Stomach smooth muscle (tissue), 2 donors: ENCODE measurements at regions not wholly inside any gene's neighbourhood (a gene's known extent, or its start where the extent isn't known, plus 50 kb on each side); places are given as distances from the start of the nearest gene placed in this dataset.
"Not testable (repeated sequence)": the region's sequence is repeated elsewhere in the genome, so short reads cannot be mapped to it uniquely, and the experiment has no call there.

Source experiments
- H3K27ac ChIP-seq: one replicate; pipeline ENCODE4 v1.7.0; 2013; ENCODE audit warnings: mild to moderate bottlenecking, low read length, inconsistent platforms
- H3K27me3 ChIP-seq, 2 donors: one replicate each; pipeline ENCODE4 v1.7.0; 2013; ENCODE audit warnings: low read length in 2 of 2; ENCODE audit not compliant: insufficient read depth in 2 of 2, control insufficient read depth in 1 of 2
- H3K36me3 ChIP-seq, 2 donors: one replicate each; pipeline ENCODE4 v1.7.0; 2013; ENCODE audit warnings: low read length in 2 of 2; ENCODE audit not compliant: control insufficient read depth in 2 of 2, insufficient read depth in 2 of 2
- H3K4me1 ChIP-seq: one replicate; pipeline ENCODE4 v1.7.0; 2013; ENCODE audit warnings: low read length; ENCODE audit not compliant: control insufficient read depth, insufficient read depth
- H3K4me3 ChIP-seq, 2 donors: one replicate each; pipeline ENCODE4 v1.7.0; 2013; ENCODE audit warnings: low read length in 2 of 2
- H3K9ac ChIP-seq, 2 donors: one replicate each; pipeline ENCODE4 v1.7.0; 2013; ENCODE audit warnings: low read length in 2 of 2, mild to moderate bottlenecking in 1 of 2
- H3K9me3 ChIP-seq, 2 donors: one replicate each; pipeline ENCODE4 v1.7.0; 2013; ENCODE audit warnings: low read length in 2 of 2; ENCODE audit not compliant: control insufficient read depth in 2 of 2
- donor health status: healthy.
- donor health status: Pancreatic carcinoma.

- no peak overlapping the region for H3K9ac ChIP-seq
- peaks cover 2% of the 10 kb centered on the region for H3K4me1 ChIP-seq
- H3K27me3 ChIP-seq, result no peaks in the 10 kb centered on the region
- no peaks in the 10 kb centered on the region for H3K36me3 ChIP-seq
- no peak overlapping the region for H3K4me3 ChIP-seq
- no peaks in the 10 kb centered on the region for H3K9me3 ChIP-seq
- no peak overlapping the region for H3K27ac ChIP-seq
Observed at GRCh38 chr1:8228253-8228652, 89.7 kb upstream of the SLC45A1 start.

- H3K27me3 ChIP-seq, H3K9ac ChIP-seq, H3K36me3 ChIP-seq, H3K4me3 ChIP-seq, H3K4me1 ChIP-seq, H3K27ac ChIP-seq, H3K9me3 ChIP-seq: not testable (repeated sequence)
Observed at GRCh38 chr1:8227674-8228073, 90.2 kb upstream of the SLC45A1 start.

- Histone ChIP-seq H3K9me3 (no peaks in the 10 kb centered on the region), H3K27ac (no peak overlapping the region), H3K4me3 (no peak overlapping the region), H3K4me1 (peaks cover 2% of the 10 kb centered on the region), H3K9ac (no peak overlapping the region), H3K27me3 (no peaks in the 10 kb centered on the region), H3K36me3 (no peaks in the 10 kb centered on the region)
Observed at GRCh38 chr1:8226747-8227146, 91.2 kb upstream of the SLC45A1 start.

- not testable (repeated sequence) for H3K9ac ChIP-seq, H3K4me1 ChIP-seq, H3K27me3 ChIP-seq, H3K27ac ChIP-seq, H3K36me3 ChIP-seq, H3K4me3 ChIP-seq, H3K9me3 ChIP-seq
Observed at GRCh38 chr1:8226024-8226423, 91.9 kb upstream of the SLC45A1 start.

- Histone ChIP-seq H3K36me3 (no peaks in the 10 kb centered on the region), H3K9me3 (no peaks in the 10 kb centered on the region), H3K4me3 (no peak overlapping the region), H3K27me3 (no peaks in the 10 kb centered on the region), H3K4me1 (no peaks in the 10 kb centered on the region), H3K9ac (no peak overlapping the region), H3K27ac (no peak overlapping the region)
Observed at GRCh38 chr1:8223526-8223925, 94.4 kb upstream of the SLC45A1 start.

GRCh38 chr1:8222789-8223188 is 95.1 kb upstream of the SLC45A1 start:
- Histone ChIP-seq H3K9ac (no peak overlapping the region), H3K4me1 (peaks cover under 1% of the 10 kb centered on the region), H3K4me3 (no peak overlapping the region), H3K9me3 (no peaks in the 10 kb centered on the region), H3K27me3 (no peaks in the 10 kb centered on the region), H3K27ac (no peak overlapping the region), H3K36me3 (no peaks in the 10 kb centered on the region)

GRCh38 chr1:8219530-8219929 is 98.4 kb upstream of the SLC45A1 start:
- H3K27me3 ChIP-seq, result no peaks in the 10 kb centered on the region
- no peak overlapping the region for H3K4me3 ChIP-seq

GRCh38 chr1:8218351-8219092 is 99.4 kb upstream of the SLC45A1 start:
- H3K4me1 ChIP-seq, result peaks cover 24% of the 10 kb centered on the region
- peak overlapping the region; percentile 53 for H3K27ac ChIP-seq
- no peak overlapping the region for H3K4me3 ChIP-seq

More at GRCh38 chr1:8219530-8219929, 98.4 kb upstream of the SLC45A1 start:
- H3K9me3 ChIP-seq, result no peaks in the 10 kb centered on the region
- H3K4me1 ChIP-seq, result peaks cover 24% of the 10 kb centered on the region
- H3K36me3 ChIP-seq, result no peaks in the 10 kb centered on the region
- H3K9ac ChIP-seq, result no peak overlapping the region
- no peak overlapping the region for H3K27ac ChIP-seq

GRCh38 chr1:8217809-8218208 is 100.1 kb upstream of the SLC45A1 start:
- no peaks in the 10 kb centered on the region for H3K36me3 ChIP-seq
- H3K9me3 ChIP-seq, result no peaks in the 10 kb centered on the region
- peak overlapping the region; percentile 53 for H3K27ac ChIP-seq
- H3K4me3 ChIP-seq, result peak overlapping the region; percentile 66 to 69
- peaks cover 24% of the 10 kb centered on the region for H3K4me1 ChIP-seq
- peak overlapping the region; percentile 36 to 60 for H3K9ac ChIP-seq
- H3K27me3 ChIP-seq, result no peaks in the 10 kb centered on the region

More at GRCh38 chr1:8218351-8219092, 99.4 kb upstream of the SLC45A1 start:
- Histone ChIP-seq H3K9ac (no peak overlapping the region), H3K36me3 (no peaks in the 10 kb centered on the region), H3K27me3 (no peaks in the 10 kb centered on the region), H3K9me3 (no peaks in the 10 kb centered on the region)

GRCh38 chr1:8217011-8217711 is 100.8 kb upstream of the SLC45A1 start:
- peaks cover 24% of the 10 kb centered on the region for H3K4me1 ChIP-seq
- peak overlapping the region; percentile 55 to 60 for H3K9ac ChIP-seq
- H3K27ac ChIP-seq, result peak overlapping the region; percentile 55
- H3K9me3 ChIP-seq, result no peaks in the 10 kb centered on the region
- no peaks in the 10 kb centered on the region for H3K36me3 ChIP-seq
- H3K4me3 ChIP-seq, result peak overlapping the region; percentile 66 to 69
- H3K27me3 ChIP-seq, result no peaks in the 10 kb centered on the region

GRCh38 chr1:8216005-8216404 is 101.9 kb upstream of the SLC45A1 start:
- Histone ChIP-seq H3K27ac (peak overlapping the region; percentile 37), H3K27me3 (no peaks in the 10 kb centered on the region), H3K4me1 (peaks cover 25% of the 10 kb centered on the region), H3K9me3 (no peaks in the 10 kb centered on the region), H3K4me3 (no peak overlapping the region), H3K36me3 (no peaks in the 10 kb centered on the region), H3K9ac (no peak overlapping the region)
